Endothelial cell of umbilical vein (primary cell): ENCODE measurements at regions not wholly inside any gene's neighbourhood (a gene's known extent, or its start where the extent isn't known, plus 50 kb on each side); places are given as distances from the start of the nearest gene placed in this dataset.

ENCODE experiments used
- EZH2 ChIP-seq: IDR thresholded peaks from 2 replicates; pipeline ENCODE4 v1.6.1; 2012; ENCODE audit warnings: borderline replicate concordance, low read depth, mild to moderate bottlenecking, moderate library complexity, low read length, inconsistent platforms; ENCODE audit not compliant: severe bottlenecking
- FOS ChIP-seq: IDR thresholded peaks from 2 replicates; pipeline ENCODE4 v1.6.1; 2011; ENCODE audit warnings: mild to moderate bottlenecking, low read length, moderate library complexity, borderline replicate concordance; ENCODE audit not compliant: insufficient read depth
- JUN ChIP-seq: IDR thresholded peaks from 2 replicates; pipeline ENCODE4 v1.6.1; 2011; ENCODE audit warnings: borderline replicate concordance, low read depth; ENCODE audit not compliant: insufficient read length, insufficient read depth
- MYC ChIP-seq: IDR thresholded peaks from one replicate; pipeline ENCODE4 v1.6.1; 2011; ENCODE audit warnings: mild to moderate bottlenecking, low read depth, low read length
- POLR2A ChIP-seq: IDR thresholded peaks from 2 replicates; pipeline ENCODE4 v1.6.1; 2012; ENCODE audit warnings: low read depth, mild to moderate bottlenecking, control low read depth, low read length
- POLR2AphosphoS5 ChIP-seq: IDR thresholded peaks from 2 replicates; pipeline ENCODE4 v1.6.1; 2012; ENCODE audit warnings: low read depth, mild to moderate bottlenecking, control low read depth, low read length, moderate library complexity; ENCODE audit not compliant: insufficient read depth
- TF ChIP-seq, protein P1 (sequence below), 2 donors: IDR thresholded peaks; 1 replicate in 1 of 2; 2 replicates in 1 of 2; pipeline ENCODE4 v1.5.1; 2011; ENCODE audit warnings: low read length in 2 of 2, mild to moderate bottlenecking in 2 of 2, moderate library complexity in 2 of 2, control low read depth in 1 of 2, inconsistent platforms in 1 of 2, low read depth in 1 of 2; ENCODE audit not compliant: insufficient read depth in 1 of 2; ENCODE audit errors: extremely low read depth in 1 of 2
- TF ChIP-seq, protein P2 (sequence below): IDR thresholded peaks from 2 replicates; pipeline ENCODE4 v1.6.1; 2011; ENCODE audit not compliant: insufficient read depth, insufficient read length

DNA sequence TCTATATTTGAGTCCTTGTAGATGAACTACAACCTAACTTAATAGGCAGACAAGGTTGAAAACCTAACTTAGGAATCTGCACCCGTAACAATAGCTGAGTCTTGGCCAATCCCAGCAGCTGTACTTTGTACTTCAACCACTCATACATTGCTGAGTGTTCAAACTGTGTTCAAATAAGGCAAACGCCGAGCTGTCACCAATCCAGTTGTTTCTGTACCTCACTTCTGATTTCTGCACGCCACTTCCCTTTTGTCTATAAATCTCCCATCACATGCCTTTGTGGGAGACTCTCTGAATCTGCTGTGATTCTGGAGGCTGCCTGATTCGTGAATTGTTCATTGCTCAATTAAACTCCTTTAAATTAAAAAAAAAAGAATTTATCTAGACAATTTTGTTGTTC is 167.8 kb upstream of the TUT7 start:
- TF ChIP-seq, protein P1, sequence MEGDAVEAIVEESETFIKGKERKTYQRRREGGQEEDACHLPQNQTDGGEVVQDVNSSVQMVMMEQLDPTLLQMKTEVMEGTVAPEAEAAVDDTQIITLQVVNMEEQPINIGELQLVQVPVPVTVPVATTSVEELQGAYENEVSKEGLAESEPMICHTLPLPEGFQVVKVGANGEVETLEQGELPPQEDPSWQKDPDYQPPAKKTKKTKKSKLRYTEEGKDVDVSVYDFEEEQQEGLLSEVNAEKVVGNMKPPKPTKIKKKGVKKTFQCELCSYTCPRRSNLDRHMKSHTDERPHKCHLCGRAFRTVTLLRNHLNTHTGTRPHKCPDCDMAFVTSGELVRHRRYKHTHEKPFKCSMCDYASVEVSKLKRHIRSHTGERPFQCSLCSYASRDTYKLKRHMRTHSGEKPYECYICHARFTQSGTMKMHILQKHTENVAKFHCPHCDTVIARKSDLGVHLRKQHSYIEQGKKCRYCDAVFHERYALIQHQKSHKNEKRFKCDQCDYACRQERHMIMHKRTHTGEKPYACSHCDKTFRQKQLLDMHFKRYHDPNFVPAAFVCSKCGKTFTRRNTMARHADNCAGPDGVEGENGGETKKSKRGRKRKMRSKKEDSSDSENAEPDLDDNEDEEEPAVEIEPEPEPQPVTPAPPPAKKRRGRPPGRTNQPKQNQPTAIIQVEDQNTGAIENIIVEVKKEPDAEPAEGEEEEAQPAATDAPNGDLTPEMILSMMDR (IDR thresholded peaks at IDR 0.05; ENCODE audit: extremely low read depth in 1 of 2, insufficient read depth in 1 of 2, low read depth in 1 of 2, low read length in 2 of 2), result no peak
- TF ChIP-seq POLR2A (no peak), MYC (no peak), EZH2 (no peak), POLR2AphosphoS5 (no peak), FOS (no peak), JUN (no peak)
- TF ChIP-seq, protein P2, sequence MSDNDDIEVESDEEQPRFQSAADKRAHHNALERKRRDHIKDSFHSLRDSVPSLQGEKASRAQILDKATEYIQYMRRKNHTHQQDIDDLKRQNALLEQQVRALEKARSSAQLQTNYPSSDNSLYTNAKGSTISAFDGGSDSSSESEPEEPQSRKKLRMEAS, result no peak
